Fibroblast of mammary gland (primary cell): ENCODE measurements at regions not wholly inside any gene's neighbourhood (a gene's known extent, or its start where the extent isn't known, plus 50 kb on each side); places are given as distances from the start of the nearest gene placed in this dataset.

Experiments
- DNase-seq: peaks from one replicate; pipeline ENCODE4 v3.0.0-alpha.2; 2010; ENCODE audit warnings: low read depth
- H3K4me3 ChIP-seq: 2 replicates; pipeline ENCODE4 v1.5.1; 2011; ENCODE audit warnings: low read depth, mild to moderate bottlenecking, low read length, moderate library complexity; ENCODE audit not compliant: control insufficient read depth
- TF ChIP-seq, protein P1 (sequence below): conservative IDR thresholded peaks from 2 replicates; pipeline ENCODE4 v1.5.1; 2011; ENCODE audit warnings: low read depth, low read length, inconsistent platforms; ENCODE audit not compliant: control insufficient read depth, insufficient read depth

DNA sequence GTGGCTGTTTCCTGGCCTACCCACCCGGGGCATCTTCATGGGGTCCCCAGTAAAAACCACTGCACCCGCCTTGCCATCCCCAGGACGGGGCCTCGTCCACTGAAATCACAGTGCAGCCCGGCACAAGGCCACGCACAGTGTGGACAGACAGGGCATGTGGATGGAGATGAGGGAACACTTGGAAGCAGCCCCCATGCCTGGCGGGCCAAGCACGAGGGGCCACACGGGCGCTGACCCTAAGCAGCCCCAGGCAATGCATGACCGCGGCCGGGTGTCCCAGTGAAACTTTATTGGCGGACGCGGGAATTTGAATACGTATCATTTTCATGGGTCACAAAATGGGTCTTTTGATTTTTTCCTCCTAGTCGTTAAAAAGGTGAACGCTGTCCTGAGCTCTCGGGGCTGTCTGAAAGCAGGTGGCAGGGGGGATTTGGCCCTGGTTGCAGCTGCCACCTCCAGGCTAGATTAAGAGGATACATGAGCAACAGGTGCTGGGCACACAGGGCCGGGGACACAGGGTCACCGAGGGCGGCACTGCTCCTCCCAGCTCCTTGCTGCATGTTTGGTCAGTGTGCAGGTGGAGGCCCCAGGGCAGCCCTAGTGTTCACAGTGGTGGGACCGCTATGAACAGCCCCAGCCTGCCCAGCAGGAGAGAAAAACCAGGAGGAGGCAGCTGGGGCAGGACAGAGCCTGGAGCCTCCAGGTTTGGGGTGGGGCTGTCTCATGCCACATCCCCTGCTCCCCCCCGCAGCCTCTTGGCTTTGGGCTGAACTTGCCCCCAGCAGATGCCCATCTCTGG is 74.9 kb upstream of the SLCO4A1 start:
- no peak for DNase-seq
- H3K4me3 ChIP-seq: no peak overlapping the region
- TF ChIP-seq, protein P1, sequence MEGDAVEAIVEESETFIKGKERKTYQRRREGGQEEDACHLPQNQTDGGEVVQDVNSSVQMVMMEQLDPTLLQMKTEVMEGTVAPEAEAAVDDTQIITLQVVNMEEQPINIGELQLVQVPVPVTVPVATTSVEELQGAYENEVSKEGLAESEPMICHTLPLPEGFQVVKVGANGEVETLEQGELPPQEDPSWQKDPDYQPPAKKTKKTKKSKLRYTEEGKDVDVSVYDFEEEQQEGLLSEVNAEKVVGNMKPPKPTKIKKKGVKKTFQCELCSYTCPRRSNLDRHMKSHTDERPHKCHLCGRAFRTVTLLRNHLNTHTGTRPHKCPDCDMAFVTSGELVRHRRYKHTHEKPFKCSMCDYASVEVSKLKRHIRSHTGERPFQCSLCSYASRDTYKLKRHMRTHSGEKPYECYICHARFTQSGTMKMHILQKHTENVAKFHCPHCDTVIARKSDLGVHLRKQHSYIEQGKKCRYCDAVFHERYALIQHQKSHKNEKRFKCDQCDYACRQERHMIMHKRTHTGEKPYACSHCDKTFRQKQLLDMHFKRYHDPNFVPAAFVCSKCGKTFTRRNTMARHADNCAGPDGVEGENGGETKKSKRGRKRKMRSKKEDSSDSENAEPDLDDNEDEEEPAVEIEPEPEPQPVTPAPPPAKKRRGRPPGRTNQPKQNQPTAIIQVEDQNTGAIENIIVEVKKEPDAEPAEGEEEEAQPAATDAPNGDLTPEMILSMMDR: no peak

GRCh38 chr20:62568045-62568389 is 74.3 kb upstream of the SLCO4A1 start:
- H3K4me3 ChIP-seq: no peak overlapping the region
- TF ChIP-seq, protein P1: no peak
- no peak for DNase-seq

GRCh38 chr20:62569615-62570014 is 72.7 kb upstream of the SLCO4A1 start:
- H3K4me3 ChIP-seq: no peak overlapping the region
- TF ChIP-seq, protein P1: no peak
- DNase-seq: no peak

GRCh38 chr20:62570403-62570802 is 71.9 kb upstream of the SLCO4A1 start:
- no peak for DNase-seq
- no peak overlapping the region for H3K4me3 ChIP-seq
- TF ChIP-seq, protein P1: no peak

DNA sequence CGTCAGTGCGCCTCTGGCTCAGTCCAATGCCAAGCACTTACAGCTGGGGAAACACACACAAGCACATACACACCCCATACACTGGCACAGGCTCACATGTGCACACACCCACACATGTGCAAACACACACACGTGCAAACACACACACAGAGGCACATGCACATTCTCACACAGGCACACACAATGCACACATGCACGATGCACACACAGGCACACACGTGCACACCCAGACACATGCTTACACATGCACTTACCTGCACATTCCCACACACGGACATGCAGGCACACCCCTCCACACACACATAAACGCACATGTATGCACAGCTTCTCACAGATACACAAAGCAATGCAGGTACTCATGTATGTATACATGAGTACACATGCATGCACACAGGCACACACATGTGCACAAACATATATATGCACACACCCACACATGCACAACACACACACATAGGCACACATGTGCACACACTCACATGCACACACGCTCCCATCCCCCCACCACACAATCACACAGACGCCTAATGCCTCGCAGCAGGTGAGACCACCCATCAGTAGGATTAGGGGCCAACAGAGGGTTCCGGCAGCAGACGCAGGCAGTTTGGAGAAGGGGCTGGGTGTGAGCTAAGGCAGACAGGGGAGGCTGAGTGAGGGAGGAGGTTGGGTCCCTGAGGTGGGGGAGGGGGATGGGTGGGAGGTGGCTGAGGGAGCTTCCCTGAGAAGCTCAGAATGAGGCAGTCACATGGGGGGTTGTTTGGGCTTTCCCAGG is 71.2 kb upstream of the SLCO4A1 start:
- no peak for DNase-seq
- no peak overlapping the region for H3K4me3 ChIP-seq
- TF ChIP-seq, protein P1: no peak

DNA sequence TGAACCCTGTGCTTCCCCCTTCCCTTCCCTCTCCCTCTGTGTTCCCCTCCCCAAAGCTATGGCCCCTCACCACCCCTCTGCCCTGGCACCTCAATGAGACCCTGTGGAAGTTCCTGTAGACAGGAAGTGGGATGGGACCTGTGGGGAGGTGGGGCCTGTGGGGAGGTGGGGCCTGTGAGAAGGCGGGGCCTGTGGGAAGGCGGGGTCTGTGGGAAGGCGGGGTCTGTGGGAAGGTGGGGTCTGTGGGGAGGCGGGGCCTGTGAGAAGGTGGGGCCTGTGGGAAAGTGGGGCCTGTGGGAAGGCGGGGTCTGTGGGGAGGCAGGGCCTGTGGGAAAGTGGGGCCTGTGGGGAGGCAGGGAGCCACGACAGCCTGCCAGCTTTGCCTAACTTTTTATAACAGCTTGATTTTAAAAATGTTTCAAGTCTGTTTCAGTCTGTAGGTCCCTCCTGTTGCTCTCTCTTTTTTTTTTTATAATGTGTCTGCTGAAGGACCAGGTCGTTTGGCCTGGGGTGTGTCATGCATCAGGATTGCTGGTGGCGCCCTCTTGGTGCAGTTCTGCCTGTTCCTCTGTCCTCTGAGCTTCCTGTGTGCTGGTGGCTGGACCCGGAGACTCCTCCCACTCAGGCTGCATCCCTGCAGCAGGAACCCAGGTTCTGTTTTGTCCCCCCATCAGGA is 70.5 kb upstream of the SLCO4A1 start:
- H3K4me3 ChIP-seq: no peak overlapping the region
- TF ChIP-seq, protein P1: no peak
- DNase-seq: no peak
